AG09309 (cell line): ENCODE measurements at regions not wholly inside any gene's neighbourhood (a gene's known extent, or its start where the extent isn't known, plus 50 kb on each side); places are given as distances from the start of the nearest gene placed in this dataset.
"Not testable (repeated sequence)": the region's sequence is repeated elsewhere in the genome, so short reads cannot be mapped to it uniquely, and the experiment has no call there.

Experiments
- DNase-seq: peaks from one replicate; pipeline ENCODE4 v3.0.0-alpha.2; 2010; ENCODE audit warnings: low read depth
- H3K4me3 ChIP-seq: 2 replicates; pipeline ENCODE4 v1.5.1; 2011; ENCODE audit warnings: mild to moderate bottlenecking, low read depth, low read length, moderate library complexity; ENCODE audit not compliant: control insufficient read depth
- TF ChIP-seq, protein P1 (sequence below): IDR thresholded peaks from 2 replicates; pipeline ENCODE4 v1.5.1; 2011; ENCODE audit warnings: mild to moderate bottlenecking, low read depth, low read length, inconsistent platforms; ENCODE audit not compliant: insufficient read depth, control insufficient read depth; ENCODE audit errors: missing control alignments

DNA sequence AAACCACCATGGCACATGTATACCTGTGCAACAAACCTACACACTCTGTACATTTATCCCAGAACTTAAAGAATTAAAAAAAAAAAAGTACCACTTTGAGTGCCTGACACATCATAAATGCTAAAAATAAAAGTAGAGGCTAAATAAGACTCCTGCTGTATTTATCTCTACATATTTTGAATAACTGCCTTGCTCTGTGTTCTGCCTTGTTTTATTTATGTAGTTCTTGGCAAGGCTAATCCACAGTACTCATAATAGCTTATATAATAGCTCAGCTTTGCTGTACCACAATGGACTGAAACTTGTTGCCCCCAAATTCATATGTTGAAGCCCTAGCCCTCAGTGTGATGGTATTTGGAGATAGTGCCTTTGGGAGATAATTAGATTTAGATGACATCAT, 95.4 kb upstream of the ADAMTS9 start:
- H3K4me3 ChIP-seq: no peak overlapping the region
- DNase-seq: no peak
- TF ChIP-seq, protein P1, sequence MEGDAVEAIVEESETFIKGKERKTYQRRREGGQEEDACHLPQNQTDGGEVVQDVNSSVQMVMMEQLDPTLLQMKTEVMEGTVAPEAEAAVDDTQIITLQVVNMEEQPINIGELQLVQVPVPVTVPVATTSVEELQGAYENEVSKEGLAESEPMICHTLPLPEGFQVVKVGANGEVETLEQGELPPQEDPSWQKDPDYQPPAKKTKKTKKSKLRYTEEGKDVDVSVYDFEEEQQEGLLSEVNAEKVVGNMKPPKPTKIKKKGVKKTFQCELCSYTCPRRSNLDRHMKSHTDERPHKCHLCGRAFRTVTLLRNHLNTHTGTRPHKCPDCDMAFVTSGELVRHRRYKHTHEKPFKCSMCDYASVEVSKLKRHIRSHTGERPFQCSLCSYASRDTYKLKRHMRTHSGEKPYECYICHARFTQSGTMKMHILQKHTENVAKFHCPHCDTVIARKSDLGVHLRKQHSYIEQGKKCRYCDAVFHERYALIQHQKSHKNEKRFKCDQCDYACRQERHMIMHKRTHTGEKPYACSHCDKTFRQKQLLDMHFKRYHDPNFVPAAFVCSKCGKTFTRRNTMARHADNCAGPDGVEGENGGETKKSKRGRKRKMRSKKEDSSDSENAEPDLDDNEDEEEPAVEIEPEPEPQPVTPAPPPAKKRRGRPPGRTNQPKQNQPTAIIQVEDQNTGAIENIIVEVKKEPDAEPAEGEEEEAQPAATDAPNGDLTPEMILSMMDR: no peak

DNA sequence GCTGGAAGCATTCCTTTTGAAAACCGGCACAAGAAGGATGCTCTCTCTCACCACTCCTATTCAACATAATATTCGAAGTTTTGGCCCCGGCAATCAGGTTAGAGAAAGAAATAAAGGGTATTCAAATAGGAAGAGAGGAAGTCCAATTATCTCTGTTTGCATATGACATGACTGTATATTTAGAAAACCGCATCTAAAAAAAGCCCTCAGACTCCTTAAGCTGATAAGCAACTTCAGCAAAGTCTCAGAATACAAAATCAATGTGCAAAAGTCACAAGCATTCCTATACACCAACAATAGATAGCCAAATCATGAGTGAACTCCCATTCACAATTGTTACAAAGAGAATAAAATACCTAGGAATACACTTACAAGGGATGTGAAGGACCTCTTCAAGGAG, 93.1 kb upstream of the ADAMTS9 start:
- DNase-seq, H3K4me3 ChIP-seq: not testable (repeated sequence)

DNA sequence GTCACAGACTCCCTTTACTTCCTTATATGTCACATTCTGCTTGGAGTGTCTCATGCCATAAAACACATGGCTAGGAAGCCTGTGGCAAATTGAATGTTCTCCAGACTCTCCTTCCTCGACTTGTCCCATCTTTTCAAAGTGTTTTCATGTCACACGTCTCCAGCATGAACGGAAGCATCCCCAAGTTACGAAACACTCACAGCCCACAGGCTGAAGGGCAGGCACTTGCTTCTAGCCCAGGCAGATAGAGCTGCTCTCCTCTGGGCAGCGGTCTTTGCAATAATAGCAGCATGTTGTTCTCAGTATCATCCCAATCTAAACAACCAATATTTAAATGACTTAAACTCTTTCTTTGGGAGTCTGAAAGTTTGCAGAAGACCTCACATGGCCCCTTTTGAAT, 85.3 kb upstream of the ADAMTS9 start:
- TF ChIP-seq, protein P1: no peak
- DNase-seq: no peak
- H3K4me3 ChIP-seq: no peak overlapping the region

- H3K4me3 ChIP-seq: no peak overlapping the region
- no peak for DNase-seq
- TF ChIP-seq, protein P1: no peak
Observed at GRCh38 chr3:64766440-64766839, 78.6 kb upstream of the ADAMTS9 start.

- H3K4me3 ChIP-seq: no peak overlapping the region
- DNase-seq: no peak
- TF ChIP-seq, protein P1: no peak
Observed at GRCh38 chr3:64765947-64766346, 78.1 kb upstream of the ADAMTS9 start.

DNA sequence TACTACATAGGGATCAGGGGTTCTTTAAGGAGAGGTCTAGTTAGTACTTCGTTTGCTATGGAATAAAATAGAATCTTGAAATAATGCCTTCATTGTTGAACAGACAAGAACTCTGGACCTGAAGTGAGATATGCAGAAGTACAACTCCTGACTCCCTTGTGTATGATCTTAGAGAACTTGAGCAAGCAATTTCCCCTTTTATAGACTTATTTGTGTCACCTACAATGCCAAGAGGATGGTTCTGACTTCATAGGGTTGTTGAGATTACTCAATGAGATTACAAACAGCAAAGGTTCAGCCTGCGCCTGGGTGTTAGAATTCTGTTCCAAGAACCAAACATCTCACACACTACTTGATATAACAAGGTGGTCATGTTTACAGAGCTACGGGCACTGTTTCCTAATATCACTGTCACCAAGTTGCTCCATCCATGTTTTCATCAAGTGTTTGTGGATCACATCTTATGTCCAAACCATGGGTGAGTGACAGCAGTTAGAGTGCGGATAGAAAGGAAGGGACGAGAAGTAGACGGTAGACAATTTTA, 76.7 kb upstream of the ADAMTS9 start:
- H3K4me3 ChIP-seq: no peak overlapping the region
- TF ChIP-seq, protein P1: no peak
- DNase-seq: no peak

DNA sequence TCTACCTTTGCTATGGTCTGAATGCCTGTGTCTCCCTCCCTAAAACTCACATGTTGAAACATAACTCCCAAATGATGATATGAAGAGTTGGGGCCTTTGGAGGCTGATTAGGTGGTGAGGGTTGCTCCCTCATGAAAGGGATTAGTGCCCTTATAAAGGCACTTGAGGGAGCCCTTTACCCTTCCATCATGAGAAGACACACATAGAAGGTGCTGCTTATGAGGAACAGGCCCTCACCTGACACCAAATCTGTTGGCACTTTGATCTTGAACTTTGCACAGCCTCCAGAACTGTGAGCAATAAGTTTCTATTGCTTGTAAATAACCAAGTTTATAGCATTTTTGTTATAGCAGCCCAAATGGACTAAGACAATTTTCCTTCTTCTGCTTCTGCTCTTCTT, 76.2 kb upstream of the ADAMTS9 start:
- H3K4me3 ChIP-seq: no peak overlapping the region
- DNase-seq: no peak
- TF ChIP-seq, protein P1: no peak
